Frontal cortex (tissue), 3 donors: ENCODE measurements at regions not wholly inside any gene's neighbourhood (a gene's known extent, or its start where the extent isn't known, plus 50 kb on each side); places are given as distances from the start of the nearest gene placed in this dataset.

Experiments used
- DNase-seq, 2 donors: peaks; one replicate each; pipeline ENCODE4 v3.0.0; 2012; ENCODE audit warnings: low spot score in 2 of 2
- FAIRE-seq: peaks from 2 replicates; lab custom pipeline; 2012; peaks lifted over from hg19 to GRCh38; lab: Jason Lieb, UNC
- donor health status: control.
- donor health status: control.
- donor health status: control.

DNA sequence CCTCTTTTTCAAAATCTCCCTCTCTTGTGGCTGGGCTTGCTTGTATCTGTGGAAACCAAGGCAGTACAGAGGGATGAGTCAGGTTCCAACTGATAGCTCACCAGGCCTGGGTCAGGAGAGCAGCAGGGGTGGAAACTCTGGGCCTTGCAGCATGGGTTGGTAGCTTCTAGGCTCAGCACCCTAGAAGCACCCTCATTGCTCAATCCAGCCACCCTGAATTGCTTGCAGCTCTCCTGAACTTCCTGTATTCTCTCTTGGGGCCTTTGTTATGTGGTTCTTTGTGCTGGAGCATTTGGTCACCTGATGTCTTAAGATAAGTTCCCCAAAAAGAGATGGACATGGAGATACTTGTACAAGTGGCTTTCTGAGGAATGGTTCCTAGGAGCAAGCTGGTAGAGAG lies 169.4 kb downstream of the IRX5 start:
- DNase-seq (no peak), FAIRE-seq (no peak)

GRCh38 chr16:55101026-55101425 lies 170.4 kb downstream of the IRX5 start:
- DNase-seq (no peak), FAIRE-seq (no peak)

DNA sequence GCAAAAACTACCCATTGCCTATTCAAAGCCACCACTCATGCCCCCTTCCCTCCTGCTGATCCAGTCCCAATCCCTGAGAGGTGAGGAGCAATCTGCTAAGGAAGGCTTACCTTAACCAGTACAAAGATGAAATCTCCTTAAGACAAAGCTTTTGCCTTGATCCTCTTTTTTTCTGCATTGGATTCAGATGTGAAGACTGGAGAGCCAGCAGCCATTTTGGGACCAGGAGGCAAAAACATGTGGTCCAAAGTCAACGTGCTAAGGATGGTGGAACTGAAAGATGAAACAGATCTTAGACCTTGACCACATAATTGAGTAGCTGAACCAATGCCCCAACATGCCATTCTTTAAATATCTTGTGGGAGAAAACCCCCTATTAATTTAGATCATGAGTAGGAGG lies 171.4 kb downstream of the IRX5 start:
- no peak for FAIRE-seq
- no peak for DNase-seq

DNA sequence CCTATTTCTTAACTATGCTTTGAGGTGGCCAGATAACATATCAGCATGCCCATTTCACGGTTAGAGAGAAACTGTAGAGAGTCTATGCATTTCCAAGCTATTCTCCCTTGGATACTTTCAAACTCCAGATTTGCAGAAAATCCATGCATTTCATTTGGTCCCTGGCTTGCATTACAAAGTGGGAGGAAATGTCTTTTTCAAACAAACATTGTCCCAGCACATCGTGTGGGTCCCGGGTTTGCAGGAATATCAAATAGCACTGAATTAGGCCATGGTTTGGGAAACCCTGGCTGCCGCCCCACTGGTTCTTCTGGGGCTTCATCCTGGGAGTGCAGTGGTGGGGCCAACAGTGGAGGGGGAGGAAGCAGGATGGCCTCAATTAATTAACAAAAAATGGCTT lies 171.9 kb downstream of the IRX5 start:
- no peak for FAIRE-seq
- no peak for DNase-seq

GRCh38 chr16:55107851-55108250 lies 177.2 kb downstream of the IRX5 start:
- FAIRE-seq: no peak

GRCh38 chr16:55113210-55113609 lies 182.5 kb downstream of the IRX5 start:
- no peak for FAIRE-seq
- no peak for DNase-seq

More at GRCh38 chr16:55107851-55108250, 177.2 kb downstream of the IRX5 start:
- no peak for DNase-seq

DNA sequence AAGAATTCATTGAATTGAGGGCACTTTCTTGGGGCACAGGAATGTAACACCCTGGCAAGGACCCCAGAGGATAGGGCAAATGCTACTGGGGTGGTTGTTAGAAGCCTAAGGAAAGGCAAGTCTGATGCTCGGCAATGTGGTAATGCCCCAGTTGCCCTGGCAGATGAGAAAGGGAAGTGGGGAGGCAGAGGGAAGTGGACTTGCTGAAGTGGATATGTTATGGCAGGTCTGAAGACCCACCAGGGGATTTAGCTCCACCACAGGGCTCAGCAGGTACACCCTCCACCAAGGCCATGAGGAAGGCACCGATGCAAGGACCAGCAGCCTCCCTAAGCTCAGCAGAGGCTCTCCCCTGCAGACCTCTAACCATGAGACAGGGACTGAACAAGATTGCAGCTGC lies 184.8 kb downstream of the IRX5 start:
- FAIRE-seq: no peak
- no peak for DNase-seq

- DNase-seq: no peak
- FAIRE-seq: no peak
Observed at GRCh38 chr16:55116165-55116920, 185.7 kb downstream of the IRX5 start.

- no peak for DNase-seq
- FAIRE-seq: no peak
Observed at GRCh38 chr16:55118701-55119260, 188.1 kb downstream of the IRX5 start.

DNA sequence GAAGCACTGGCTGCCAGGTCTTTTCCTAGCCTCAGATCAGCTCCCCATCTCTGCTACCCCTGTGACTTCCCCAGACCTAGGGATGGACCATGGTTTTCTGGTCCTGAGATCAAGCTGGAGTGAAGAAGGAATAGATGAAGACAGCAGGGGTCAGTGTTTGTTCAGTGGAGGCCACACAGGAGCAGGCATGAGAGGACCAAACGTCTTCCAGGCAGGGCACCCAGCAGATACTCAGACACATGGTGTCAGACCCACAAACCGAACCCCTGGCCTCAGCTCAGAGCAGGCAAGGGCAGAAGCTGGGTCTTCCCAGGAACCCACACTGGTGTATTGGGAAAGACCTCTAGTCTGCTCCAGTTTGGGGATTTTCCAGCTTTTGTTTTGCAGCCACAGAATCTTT lies 189.7 kb downstream of the IRX5 start:
- FAIRE-seq (no peak), DNase-seq (no peak)

DNA sequence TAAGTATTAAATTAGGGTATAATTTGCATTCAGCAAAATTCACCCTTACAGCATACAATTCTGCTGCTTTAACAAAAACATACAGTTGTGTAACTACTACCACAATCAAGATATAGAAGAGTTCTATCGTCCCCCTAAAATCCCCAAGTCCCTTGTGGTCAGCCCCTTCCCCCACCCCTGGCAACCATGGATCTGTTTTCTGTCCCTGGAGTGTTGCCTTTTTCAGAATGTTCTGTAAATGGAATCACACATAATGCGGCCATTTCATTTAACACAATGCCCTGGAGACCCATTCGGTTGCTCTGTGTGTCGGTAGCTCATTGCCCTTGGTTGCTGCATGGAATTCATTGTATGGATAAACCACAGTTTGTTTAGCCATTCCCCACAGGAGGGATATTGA lies 190.2 kb downstream of the IRX5 start:
- DNase-seq: no peak
- FAIRE-seq: no peak

DNA sequence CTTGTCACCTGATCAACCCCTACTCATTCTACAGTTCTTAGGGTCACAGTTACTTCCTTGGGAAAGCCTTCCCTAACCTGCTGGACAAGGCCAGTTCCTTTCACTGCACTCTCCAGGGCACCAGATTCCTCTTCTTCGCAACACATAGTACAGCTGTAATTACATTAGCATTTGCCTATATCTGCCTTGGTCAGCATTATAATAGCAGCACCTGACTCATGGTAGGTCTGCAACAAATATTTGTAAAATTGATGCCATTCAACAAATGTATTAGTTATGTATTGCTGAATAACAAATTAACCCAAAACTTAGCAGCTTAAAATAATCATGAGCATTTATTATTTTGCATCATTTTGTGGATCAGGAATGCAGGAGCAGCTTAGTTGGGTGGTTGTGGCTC lies 193.0 kb downstream of the IRX5 start:
- FAIRE-seq: no peak
- DNase-seq: no peak

DNA sequence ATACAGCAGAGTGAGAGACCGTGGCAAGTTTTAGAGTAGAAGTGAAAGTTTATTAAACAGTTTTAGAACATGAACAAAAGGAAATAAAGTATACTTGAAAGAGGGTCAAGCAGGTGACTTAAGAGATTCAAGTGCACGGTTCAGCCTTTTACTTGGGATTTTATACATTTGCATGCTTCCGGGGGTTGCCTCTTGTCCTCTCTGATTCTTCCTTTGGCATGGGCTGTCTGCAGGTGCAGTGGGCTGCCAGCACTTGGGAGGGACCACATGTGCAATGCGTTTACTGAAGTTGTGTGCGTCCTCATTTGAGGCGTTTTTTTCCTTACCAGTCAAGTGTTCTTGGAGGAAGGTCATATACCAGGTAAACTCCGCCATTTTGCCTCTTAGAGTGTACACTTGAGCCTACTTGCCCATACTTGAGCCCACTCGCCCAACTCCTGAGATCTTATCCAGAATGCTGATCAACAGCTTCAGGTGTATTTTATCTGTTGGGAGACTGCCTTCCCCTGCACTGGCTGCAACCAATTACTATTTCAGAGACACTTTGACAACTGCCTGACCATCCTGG lies 195.2 kb downstream of the IRX5 start:
- FAIRE-seq (no peak), DNase-seq (no peak)

DNA sequence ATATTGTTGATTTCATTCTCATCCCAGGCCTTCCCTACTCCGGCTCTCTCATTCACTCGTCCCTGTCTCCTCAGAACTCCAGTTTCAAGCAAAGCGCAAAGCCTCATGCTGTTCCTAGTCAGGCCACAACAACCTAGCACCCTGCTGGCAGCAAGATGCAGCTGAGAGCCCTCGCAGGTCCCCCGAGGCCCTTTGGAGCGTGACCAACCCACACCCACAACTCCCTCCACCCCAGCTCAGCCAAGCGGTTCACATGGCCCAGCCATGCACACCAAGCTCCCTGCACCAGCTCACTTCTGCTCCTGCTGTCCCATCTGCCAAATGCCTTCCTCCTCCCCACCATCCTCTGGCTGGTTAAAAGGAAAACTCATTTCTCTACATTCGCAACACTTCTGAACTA lies 195.8 kb downstream of the IRX5 start:
- DNase-seq (no peak), FAIRE-seq (no peak)

- DNase-seq (no peak), FAIRE-seq (no peak)
Observed at GRCh38 chr16:55130456-55130855, 193.5 kb upstream of the IRX6 start.

- no peak for FAIRE-seq
- no peak for DNase-seq
Observed at GRCh38 chr16:55130911-55131310, 193.1 kb upstream of the IRX6 start.

DNA sequence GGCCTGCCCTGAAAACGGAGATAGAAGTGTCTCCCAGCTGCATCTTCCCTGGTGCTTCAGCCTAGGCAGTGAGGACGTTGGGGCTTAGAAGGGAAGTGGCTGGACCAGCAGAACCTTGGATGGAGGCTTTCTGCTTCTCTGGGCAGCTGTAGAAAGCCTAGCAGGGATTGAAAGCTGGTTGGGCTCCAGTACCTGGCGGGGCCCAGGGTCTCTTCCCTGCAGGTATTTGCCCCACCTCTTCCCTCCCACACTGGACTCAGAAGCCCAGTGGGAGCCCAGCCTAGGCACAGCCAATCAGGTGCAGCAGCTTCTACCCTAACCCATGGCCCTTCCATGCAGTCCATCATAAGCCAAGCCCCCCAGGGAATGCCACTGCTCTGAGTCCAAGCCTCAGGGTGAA lies 190.3 kb upstream of the IRX6 start:
- no peak for FAIRE-seq
- DNase-seq: no peak

GRCh38 chr16:55136356-55137150 lies 187.4 kb upstream of the IRX6 start:
- no peak for FAIRE-seq

DNA sequence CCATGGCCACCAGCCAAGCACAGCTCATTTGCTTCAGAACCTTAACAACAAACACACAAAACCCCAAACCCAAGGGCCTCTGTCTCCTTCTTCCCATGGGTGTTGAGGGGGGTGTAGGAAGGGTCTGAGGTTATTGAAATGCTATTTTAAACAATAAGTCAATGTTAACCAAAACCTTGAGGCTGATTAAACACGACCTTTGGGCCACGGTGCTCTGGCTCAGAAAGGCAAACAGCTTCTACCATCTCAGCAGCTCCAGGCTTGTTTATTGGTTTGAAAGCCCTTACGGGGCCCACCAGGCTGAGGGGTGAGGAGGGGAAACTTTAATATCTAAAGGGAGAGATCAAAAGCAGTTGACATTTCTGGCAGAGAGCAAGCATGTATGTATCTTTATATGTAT lies 185.7 kb upstream of the IRX6 start:
- DNase-seq (no peak), FAIRE-seq (no peak)

More at GRCh38 chr16:55136356-55137150, 187.4 kb upstream of the IRX6 start:
- peak in 1 of 2 donors; percentile 18 for DNase-seq

DNA sequence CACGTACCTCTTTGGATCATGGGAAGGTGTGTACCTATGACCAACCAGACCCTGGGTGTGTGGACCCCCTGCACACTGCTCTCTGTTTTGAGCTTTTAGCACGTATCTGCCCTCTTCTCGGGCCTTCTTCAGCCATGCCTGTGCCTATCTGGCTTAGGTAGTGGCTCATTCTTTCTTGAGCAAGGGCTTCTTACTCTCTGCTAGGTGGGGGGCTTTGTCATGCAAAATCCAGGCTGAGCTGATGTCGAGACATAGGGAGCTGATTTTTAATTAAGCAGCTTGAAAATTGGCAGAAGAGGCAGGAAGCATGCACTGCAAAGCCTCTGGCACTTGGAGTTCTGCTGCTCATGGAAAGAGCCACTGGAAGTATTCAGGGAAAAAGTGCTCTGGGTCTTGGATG lies 181.6 kb upstream of the IRX6 start:
- FAIRE-seq (no peak), DNase-seq (no peak)

DNA sequence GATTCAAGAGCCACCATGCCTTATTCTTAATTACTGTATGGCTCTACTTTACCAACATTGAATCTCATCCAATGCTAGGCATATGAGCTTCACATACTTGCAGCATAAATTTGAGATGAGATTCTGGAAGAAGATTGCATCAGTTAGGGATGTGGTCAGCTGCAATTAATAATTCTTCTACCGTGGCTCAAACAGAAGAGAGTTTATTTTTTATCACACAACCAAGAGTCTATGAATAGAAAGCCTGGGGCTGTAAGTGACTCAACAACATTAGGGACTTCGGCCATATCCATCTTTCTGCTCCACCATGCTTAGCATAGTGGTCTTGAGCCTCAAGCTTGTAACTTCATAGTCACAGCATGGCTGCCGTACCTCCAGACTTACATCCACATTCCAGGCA lies 179.4 kb upstream of the IRX6 start:
- no peak for DNase-seq
- no peak for FAIRE-seq
